ENCODE measurements at regions not wholly inside any gene's neighbourhood (a gene's known extent, or its start where the extent isn't known, plus 50 kb on each side); places are given as distances from the start of the nearest gene placed in this dataset.
A peak's percentile ranks its signal among the peaks of the same experiment; 100 is the strongest.

GRCh38 chr12:129959889-129960288 is 56.1 kb upstream of the TMEM132D start:
- no peak overlapping the region for H3K4me3 ChIP-seq (replicated peaks in 1 of 2; ENCODE audit: low read depth in 2 of 2, low read length in 2 of 2)
- no peak for DNase-seq (ENCODE audit: low read depth in 2 of 2)
- no peak for TF ChIP-seq CTCF (IDR thresholded peaks at IDR 0.05; ENCODE audit: low read depth, low read length)

GRCh38 chr12:129961091-129961490 is 57.3 kb upstream of the TMEM132D start:
- H3K4me3 ChIP-seq (replicated peaks in 1 of 2; ENCODE audit: low read depth in 2 of 2, low read length in 2 of 2), result no peak overlapping the region
- TF ChIP-seq CTCF (IDR thresholded peaks at IDR 0.05; ENCODE audit: low read depth, low read length), result no peak
- DNase-seq (ENCODE audit: low read depth in 2 of 2), result peak in 1 of 2 donors; percentile 16

- H3K4me3 ChIP-seq (replicated peaks in 1 of 2; ENCODE audit: low read depth in 2 of 2, low read length in 2 of 2), result no peak overlapping the region
- TF ChIP-seq CTCF (IDR thresholded peaks at IDR 0.05; ENCODE audit: low read depth, low read length), result no peak
- no peak for DNase-seq (ENCODE audit: low read depth in 2 of 2)
These were observed 58.0 kb upstream of the TMEM132D start for GRCh38 chr12:129961856-129962255.

- no peak for DNase-seq (ENCODE audit: low read depth in 2 of 2)
- no peak overlapping the region for H3K4me3 ChIP-seq (replicated peaks in 1 of 2; ENCODE audit: low read depth in 2 of 2, low read length in 2 of 2)
- TF ChIP-seq CTCF (IDR thresholded peaks at IDR 0.05; ENCODE audit: low read depth, low read length), result no peak
These were observed 60.5 kb upstream of the TMEM132D start for GRCh38 chr12:129964300-129964699.

- no peak overlapping the region for H3K4me3 ChIP-seq (replicated peaks in 1 of 2; ENCODE audit: low read depth in 2 of 2, low read length in 2 of 2)
- no peak for TF ChIP-seq CTCF (IDR thresholded peaks at IDR 0.05; ENCODE audit: low read depth, low read length)
- no peak for DNase-seq (ENCODE audit: low read depth in 2 of 2)
These were observed 61.1 kb upstream of the TMEM132D start for GRCh38 chr12:129964826-129965457.

GRCh38 chr12:129966146-129966995 is 62.5 kb upstream of the TMEM132D start:
- no peak for TF ChIP-seq CTCF (IDR thresholded peaks at IDR 0.05; ENCODE audit: low read depth, low read length)
- H3K4me3 ChIP-seq (replicated peaks in 1 of 2; ENCODE audit: low read depth in 2 of 2, low read length in 2 of 2), result no peak overlapping the region
- no peak for DNase-seq (ENCODE audit: low read depth in 2 of 2)

All from cardiac fibroblast (primary cell).